GM12878 (cell line): ENCODE measurements at regions not wholly inside any gene's neighbourhood (a gene's known extent, or its start where the extent isn't known, plus 50 kb on each side); places are given as distances from the start of the nearest gene placed in this dataset.

Experiments
- BCLAF1 ChIP-seq: fragments of 450-650 bp; IDR thresholded peaks from 2 replicates; pipeline ENCODE4 v1.6.1; 2017; ENCODE audit warnings: antibody characterized with exemption, mild to moderate bottlenecking, moderate library complexity
- BHLHE40 ChIP-seq, 2 experiments: fragments of 450-650 bp in 1 of 2; IDR thresholded peaks; 2 replicates each; pipeline ENCODE4 v1.6.1; 2011 to 2017; ENCODE audit warnings: low read depth in 2 of 2, borderline replicate concordance in 1 of 2, improper control_type of control experiment in 1 of 2, low read length in 1 of 2, mild to moderate bottlenecking in 1 of 2
- CHD2 ChIP-seq: IDR thresholded peaks from 2 replicates; pipeline ENCODE4 v1.6.1; 2011; ENCODE audit warnings: low read depth, low read length, improper control_type of control experiment, borderline replicate concordance
- CREB1 ChIP-seq: IDR thresholded peaks from 2 replicates; pipeline ENCODE4 v1.6.1; 2012; ENCODE audit warnings: low read depth, mild to moderate bottlenecking, inconsistent platforms
- FOXM1 ChIP-seq: IDR thresholded peaks from 2 replicates; pipeline ENCODE4 v1.6.1; 2012; ENCODE audit warnings: low read depth, mild to moderate bottlenecking, inconsistent platforms, low read length, moderate library complexity
- MYB ChIP-seq: fragments of 150-350 bp; IDR thresholded peaks from 2 replicates; pipeline ENCODE4 v1.6.1; 2014; ENCODE audit warnings: mild to moderate bottlenecking, low read depth, low read length, borderline replicate concordance
- POU2F2 ChIP-seq: IDR thresholded peaks from 3 replicates; pipeline ENCODE4 v1.6.1; 2011; ENCODE audit warnings: low read depth, mild to moderate bottlenecking, low read length, borderline replicate concordance
- SPI1 ChIP-seq: IDR thresholded peaks from 2 replicates; pipeline ENCODE4 v1.6.1; 2011; ENCODE audit warnings: low read depth, mild to moderate bottlenecking, low read length, moderate library complexity, borderline replicate concordance; ENCODE audit not compliant: insufficient read depth
- SREBF2 ChIP-seq: IDR thresholded peaks from 2 replicates; pipeline ENCODE4 v1.6.1; 2012; ENCODE audit warnings: mild to moderate bottlenecking, low read length
- ZBED1 ChIP-seq: IDR thresholded peaks from 2 replicates; pipeline ENCODE4 v1.6.1; 2016; ENCODE audit warnings: borderline replicate concordance
- ZBTB4 ChIP-seq: fragments of 450-650 bp; formaldehyde crosslinking; IDR thresholded peaks from 2 replicates; pipeline ENCODE4 v1.4.0; 2022; ENCODE audit warnings: mild to moderate bottlenecking, moderate library complexity
- ZBTB40 ChIP-seq: fragments of 450-650 bp; IDR thresholded peaks from 2 replicates; pipeline ENCODE4 v1.6.1; 2016; ENCODE audit warnings: mild to moderate bottlenecking, moderate library complexity, borderline replicate concordance
- ZNF274 ChIP-seq: IDR thresholded peaks from one replicate; pipeline ENCODE4 v1.8.0; 2011; ENCODE audit not compliant: insufficient read length, insufficient read depth
- TF ChIP-seq, protein P1 (sequence below): fragments of 150-350 bp; IDR thresholded peaks from 2 replicates; pipeline ENCODE4 v1.6.1; 2016; ENCODE audit warnings: low read depth, low read length

DNA sequence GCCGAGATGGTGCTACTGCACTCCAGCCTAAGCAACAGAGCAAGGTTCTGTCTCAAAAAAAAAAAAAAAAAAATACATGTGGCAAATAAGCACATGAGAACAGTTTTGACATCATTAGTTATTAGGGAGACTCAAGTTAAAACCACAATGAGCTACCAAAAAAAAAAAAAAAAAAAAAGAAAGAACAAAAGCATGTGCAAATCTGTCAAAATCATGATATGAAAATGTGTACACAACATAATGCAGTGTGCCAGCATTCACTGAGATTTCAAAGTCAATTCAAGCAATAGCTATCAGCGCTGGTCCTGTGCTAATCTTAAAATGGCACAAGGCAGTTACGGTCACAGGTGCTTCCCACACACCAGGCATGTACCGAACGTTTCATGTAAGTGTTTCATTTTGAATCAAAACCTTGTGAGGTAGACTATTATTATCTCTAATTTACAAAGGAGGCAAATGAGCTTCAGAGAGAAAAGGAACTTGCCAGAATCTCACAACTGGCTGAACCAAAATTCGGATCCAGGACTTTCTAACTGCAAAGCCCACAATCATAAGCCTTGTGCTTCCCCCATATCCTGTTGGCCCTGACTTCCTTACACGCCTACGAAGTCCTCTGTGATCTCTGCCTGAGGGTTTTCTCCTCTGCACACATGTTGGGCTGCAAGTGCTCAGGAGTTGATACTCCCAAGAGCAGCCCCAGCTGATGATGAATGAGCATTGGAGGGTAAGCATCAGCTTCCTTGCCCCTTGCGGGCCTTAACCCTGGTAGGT lies 200.1 kb upstream of the PROK2 start (continued):
- TF ChIP-seq, protein P1, sequence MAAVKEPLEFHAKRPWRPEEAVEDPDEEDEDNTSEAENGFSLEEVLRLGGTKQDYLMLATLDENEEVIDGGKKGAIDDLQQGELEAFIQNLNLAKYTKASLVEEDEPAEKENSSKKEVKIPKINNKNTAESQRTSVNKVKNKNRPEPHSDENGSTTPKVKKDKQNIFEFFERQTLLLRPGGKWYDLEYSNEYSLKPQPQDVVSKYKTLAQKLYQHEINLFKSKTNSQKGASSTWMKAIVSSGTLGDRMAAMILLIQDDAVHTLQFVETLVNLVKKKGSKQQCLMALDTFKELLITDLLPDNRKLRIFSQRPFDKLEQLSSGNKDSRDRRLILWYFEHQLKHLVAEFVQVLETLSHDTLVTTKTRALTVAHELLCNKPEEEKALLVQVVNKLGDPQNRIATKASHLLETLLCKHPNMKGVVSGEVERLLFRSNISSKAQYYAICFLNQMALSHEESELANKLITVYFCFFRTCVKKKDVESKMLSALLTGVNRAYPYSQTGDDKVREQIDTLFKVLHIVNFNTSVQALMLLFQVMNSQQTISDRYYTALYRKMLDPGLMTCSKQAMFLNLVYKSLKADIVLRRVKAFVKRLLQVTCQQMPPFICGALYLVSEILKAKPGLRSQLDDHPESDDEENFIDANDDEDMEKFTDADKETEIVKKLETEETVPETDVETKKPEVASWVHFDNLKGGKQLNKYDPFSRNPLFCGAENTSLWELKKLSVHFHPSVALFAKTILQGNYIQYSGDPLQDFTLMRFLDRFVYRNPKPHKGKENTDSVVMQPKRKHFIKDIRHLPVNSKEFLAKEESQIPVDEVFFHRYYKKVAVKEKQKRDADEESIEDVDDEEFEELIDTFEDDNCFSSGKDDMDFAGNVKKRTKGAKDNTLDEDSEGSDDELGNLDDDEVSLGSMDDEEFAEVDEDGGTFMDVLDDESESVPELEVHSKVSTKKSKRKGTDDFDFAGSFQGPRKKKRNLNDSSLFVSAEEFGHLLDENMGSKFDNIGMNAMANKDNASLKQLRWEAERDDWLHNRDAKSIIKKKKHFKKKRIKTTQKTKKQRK: no peak
- TF ChIP-seq ZBTB40: no peak
- peak; percentile 84 to 86 for TF ChIP-seq BHLHE40 (IDR thresholded peaks at IDR 0.05; ENCODE audit: borderline replicate concordance in 1 of 2, low read depth in 2 of 2, low read length in 1 of 2)
- no peak for TF ChIP-seq BCLAF1
- peak; percentile 96 for TF ChIP-seq FOXM1
- peak; percentile 49; the same call in 1 of the 2 replicates for TF ChIP-seq SPI1
- no peak for TF ChIP-seq ZBTB4 (CRISPR knock-in tag)
- TF ChIP-seq ZNF274: no peak
- peak; percentile 82 for TF ChIP-seq CHD2
- peak; percentile 85; the same call in 2 of the 3 replicates for TF ChIP-seq POU2F2
- TF ChIP-seq MYB: peak; percentile 91
- TF ChIP-seq SREBF2: no peak
- peak; percentile 72 for TF ChIP-seq CREB1
- TF ChIP-seq ZBED1: peak; percentile 89
